ENCODE measurements at regions not wholly inside any gene's neighbourhood (a gene's known extent, or its start where the extent isn't known, plus 50 kb on each side); places are given as distances from the start of the nearest gene placed in this dataset.

GRCh38 chr11:64459609-64460008 lies 96.1 kb upstream of the SLC22A11 start:
- TF ChIP-seq POLR2A (IDR thresholded peaks at IDR 0.05) (no peak), CTCF (IDR thresholded peaks at IDR 0.05) (no peak)

All from testis (tissue), 2 donors.